Peyer's patch (tissue), 4 donors: ENCODE measurements at regions not wholly inside any gene's neighbourhood (a gene's known extent, or its start where the extent isn't known, plus 50 kb on each side); places are given as distances from the start of the nearest gene placed in this dataset.

ENCODE experiments used
- DNase-seq, 3 donors: peaks; one replicate each; pipeline ENCODE4 v3.0.0-alpha.2; 2017 to 2019
- H3K27ac ChIP-seq, 4 donors: fragments of 200-600 bp; sonication (generic); one replicate each; pipeline ENCODE4 v1.5.1; 2016 to 2019
- H3K27me3 ChIP-seq, 2 donors: fragments of 200-600 bp; sonication (generic); one replicate each; pipeline ENCODE4 v1.5.1; 2019
- H3K36me3 ChIP-seq, 3 donors: fragments of 200-600 bp; sonication (generic); one replicate each; pipeline ENCODE4 v1.5.1; 2016 to 2019
- H3K4me1 ChIP-seq, 4 donors: fragments of 200-600 bp; sonication (generic); one replicate each; pipeline ENCODE4 v1.5.1; 2016 to 2019
- H3K4me3 ChIP-seq, 4 donors: fragments of 200-600 bp; sonication (generic); 1 replicate in 3 of 4; 2 replicates in 1 of 4; pipeline ENCODE4 v1.5.1; 2016 to 2019; ENCODE audit warnings: mild to moderate bottlenecking in 1 of 4
- H3K9me3 ChIP-seq, 4 donors: fragments of 200-600 bp; sonication (generic); one replicate each; pipeline ENCODE4 v1.5.1; 2016 to 2019; ENCODE audit warnings: mild to moderate bottlenecking in 1 of 4
- POLR2A ChIP-seq, 2 donors: fragments of 450-650 bp; IDR thresholded peaks; one replicate each; pipeline ENCODE4 v1.5.1; 2017; ENCODE audit warnings: antibody characterized with exemption in 2 of 2, mild to moderate bottlenecking in 2 of 2, moderate library complexity in 2 of 2
- TF ChIP-seq, protein P1 (sequence below), 6 experiments: fragments of 450-650 bp in 4 of 6; fragments of 200-600 bp in 2 of 6; sonication (generic) in 1 of 6; IDR thresholded peaks; one replicate each; pipeline ENCODE4 v1.5.1; 2017 to 2019; ENCODE audit warnings: antibody characterized with exemption in 6 of 6, mild to moderate bottlenecking in 3 of 6, moderate library complexity in 1 of 6

DNA sequence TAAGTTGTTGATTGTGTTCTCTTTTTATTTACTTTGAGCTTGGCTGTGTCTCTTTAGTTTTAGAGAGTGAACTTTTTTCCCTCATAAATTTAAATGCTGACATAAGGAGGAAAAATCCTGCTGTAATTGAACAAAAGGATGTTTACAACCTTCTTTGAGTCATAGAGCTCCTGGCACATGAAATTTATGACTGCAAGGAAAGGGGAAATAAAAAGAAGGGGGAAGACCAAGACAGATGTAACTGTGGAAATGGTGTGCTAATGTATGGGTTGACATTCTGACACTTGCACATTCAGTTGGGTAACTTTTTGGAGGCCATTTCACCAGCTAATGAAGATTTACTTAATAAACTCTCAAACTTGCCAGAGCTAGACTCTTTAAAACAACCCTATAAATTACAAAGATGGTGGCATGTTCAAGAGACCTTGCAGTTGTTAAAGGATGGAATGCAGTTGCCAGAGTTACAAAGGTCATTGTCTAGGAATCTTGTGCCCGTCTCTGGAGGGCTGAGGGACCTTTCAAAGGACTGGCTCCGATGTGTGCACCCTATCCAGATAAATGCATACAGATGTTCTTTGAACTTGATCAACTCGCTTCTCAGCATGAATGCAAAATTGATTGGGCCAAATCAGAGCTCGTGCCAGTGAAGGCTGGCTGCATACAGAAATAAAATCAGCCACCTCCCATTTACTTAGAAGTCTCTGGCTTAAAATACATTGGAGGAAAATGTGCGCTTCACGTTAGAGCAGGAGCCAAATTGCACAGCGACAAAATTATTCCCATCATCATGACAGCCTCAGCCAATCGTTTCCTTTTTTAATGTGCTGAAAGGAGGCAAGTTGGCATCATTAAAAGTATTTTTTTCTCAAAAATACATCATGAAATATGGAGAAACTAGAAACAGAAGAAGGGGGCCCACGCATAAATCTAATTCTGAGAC is 289.0 kb upstream of the XYLT1 start:
- TF ChIP-seq POLR2A (IDR thresholded peaks at IDR 0.05), result no peak
- TF ChIP-seq, protein P1, sequence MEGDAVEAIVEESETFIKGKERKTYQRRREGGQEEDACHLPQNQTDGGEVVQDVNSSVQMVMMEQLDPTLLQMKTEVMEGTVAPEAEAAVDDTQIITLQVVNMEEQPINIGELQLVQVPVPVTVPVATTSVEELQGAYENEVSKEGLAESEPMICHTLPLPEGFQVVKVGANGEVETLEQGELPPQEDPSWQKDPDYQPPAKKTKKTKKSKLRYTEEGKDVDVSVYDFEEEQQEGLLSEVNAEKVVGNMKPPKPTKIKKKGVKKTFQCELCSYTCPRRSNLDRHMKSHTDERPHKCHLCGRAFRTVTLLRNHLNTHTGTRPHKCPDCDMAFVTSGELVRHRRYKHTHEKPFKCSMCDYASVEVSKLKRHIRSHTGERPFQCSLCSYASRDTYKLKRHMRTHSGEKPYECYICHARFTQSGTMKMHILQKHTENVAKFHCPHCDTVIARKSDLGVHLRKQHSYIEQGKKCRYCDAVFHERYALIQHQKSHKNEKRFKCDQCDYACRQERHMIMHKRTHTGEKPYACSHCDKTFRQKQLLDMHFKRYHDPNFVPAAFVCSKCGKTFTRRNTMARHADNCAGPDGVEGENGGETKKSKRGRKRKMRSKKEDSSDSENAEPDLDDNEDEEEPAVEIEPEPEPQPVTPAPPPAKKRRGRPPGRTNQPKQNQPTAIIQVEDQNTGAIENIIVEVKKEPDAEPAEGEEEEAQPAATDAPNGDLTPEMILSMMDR (IDR thresholded peaks at IDR 0.05), result no peak
- H3K36me3 ChIP-seq, result no peaks in the 10 kb centered on the region
- DNase-seq, result no peak
- no peaks in the 10 kb centered on the region for H3K27me3 ChIP-seq
- H3K4me3 ChIP-seq, result no peak overlapping the region
- H3K9me3 ChIP-seq, result no peaks in the 10 kb centered on the region
- no peaks in the 10 kb centered on the region for H3K4me1 ChIP-seq
- H3K27ac ChIP-seq, result no peak overlapping the region

DNA sequence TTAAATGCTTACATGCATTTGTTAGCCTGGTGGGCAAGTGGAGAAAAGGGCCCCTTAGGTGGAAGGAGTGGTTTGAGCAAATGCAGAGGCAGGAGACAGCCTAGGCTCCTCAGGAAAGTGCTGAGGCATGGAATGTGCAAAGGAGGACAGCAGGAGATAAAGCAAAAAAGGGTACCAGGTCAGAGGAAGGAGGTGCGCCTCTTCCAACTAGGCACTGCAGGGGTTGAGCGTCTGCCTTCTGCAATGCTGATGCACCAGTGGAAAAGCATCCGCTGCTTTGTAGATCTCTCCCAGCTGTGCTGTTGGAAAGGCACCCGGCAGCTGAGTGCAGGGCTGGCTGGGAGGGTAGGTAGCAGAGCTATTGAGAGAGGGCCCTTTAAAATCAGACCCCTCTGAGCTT is 287.0 kb upstream of the XYLT1 start:
- no peak overlapping the region for H3K27ac ChIP-seq
- no peak overlapping the region for H3K4me3 ChIP-seq
- H3K36me3 ChIP-seq, result no peaks in the 10 kb centered on the region
- no peaks in the 10 kb centered on the region for H3K9me3 ChIP-seq
- no peak for DNase-seq
- TF ChIP-seq POLR2A (IDR thresholded peaks at IDR 0.05), result no peak
- TF ChIP-seq, protein P1 (IDR thresholded peaks at IDR 0.05), result no peak
- no peaks in the 10 kb centered on the region for H3K4me1 ChIP-seq
- no peaks in the 10 kb centered on the region for H3K27me3 ChIP-seq

DNA sequence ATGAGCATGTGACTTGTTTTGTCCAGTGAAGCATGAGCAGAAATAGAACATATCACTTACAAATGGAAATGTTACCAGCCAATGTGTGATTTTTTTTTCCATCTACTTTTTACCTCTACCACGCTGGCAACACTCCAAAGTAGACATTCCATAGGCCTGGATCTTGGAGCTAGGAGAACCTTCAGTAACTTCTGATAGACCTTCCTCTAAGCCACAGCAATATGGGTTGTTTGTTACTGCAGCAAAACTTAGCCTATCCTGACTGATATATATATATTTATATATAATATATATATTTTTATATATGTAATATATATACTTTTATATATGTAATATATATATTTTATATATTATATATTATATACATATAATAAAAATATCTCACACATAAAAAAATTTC is 284.4 kb upstream of the XYLT1 start:
- no peak for TF ChIP-seq POLR2A (IDR thresholded peaks at IDR 0.05)
- TF ChIP-seq, protein P1 (IDR thresholded peaks at IDR 0.05), result no peak
- no peak overlapping the region for H3K27ac ChIP-seq
- no peak for DNase-seq
- H3K27me3 ChIP-seq, result no peaks in the 10 kb centered on the region
- H3K4me3 ChIP-seq, result no peak overlapping the region
- no peaks in the 10 kb centered on the region for H3K9me3 ChIP-seq
- H3K36me3 ChIP-seq, result no peaks in the 10 kb centered on the region
- no peaks in the 10 kb centered on the region for H3K4me1 ChIP-seq

DNA sequence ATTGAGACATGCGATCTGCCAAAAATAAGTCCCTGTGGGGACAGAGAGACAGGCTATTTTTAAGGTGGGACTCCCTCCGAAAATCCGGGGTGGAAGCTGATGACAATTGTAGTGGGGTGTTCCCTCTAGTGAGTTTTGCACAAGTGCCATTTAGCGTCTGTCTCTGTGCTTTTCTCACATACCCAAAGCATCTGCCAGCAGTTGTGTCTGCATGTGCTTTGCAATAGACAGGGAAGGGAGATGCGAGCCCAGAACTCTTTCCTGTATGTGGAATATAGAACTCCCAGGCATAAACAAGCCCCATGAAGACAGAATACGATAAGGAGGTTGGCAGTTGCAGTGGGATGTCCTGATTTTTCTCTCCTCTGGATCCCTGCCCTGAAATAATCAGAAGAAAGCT is 282.7 kb upstream of the XYLT1 start:
- no peak for DNase-seq
- H3K4me1 ChIP-seq, result no peaks in the 10 kb centered on the region
- TF ChIP-seq, protein P1 (IDR thresholded peaks at IDR 0.05), result no peak
- TF ChIP-seq POLR2A (IDR thresholded peaks at IDR 0.05), result no peak
- H3K4me3 ChIP-seq, result no peak overlapping the region
- no peak overlapping the region for H3K27ac ChIP-seq
- H3K36me3 ChIP-seq, result no peaks in the 10 kb centered on the region
- H3K9me3 ChIP-seq, result no peaks in the 10 kb centered on the region
- H3K27me3 ChIP-seq, result no peaks in the 10 kb centered on the region

DNA sequence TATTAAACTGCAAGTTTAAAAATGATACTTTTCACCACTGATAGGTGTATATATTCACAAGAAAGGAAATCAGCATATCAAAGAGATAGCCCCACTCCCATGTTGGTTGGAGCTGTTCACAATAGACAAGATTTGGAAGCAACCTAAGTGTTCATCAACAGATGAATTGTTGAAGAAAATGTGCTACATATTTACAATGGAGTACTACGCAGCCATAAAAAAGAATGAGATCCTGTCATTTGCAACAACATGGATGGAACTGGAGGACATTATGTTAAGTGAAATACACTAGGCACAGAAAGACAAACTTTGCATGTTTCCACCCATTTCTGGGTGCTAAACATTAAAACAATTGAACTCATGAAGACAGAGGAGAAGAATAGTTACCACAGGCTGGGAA is 278.9 kb upstream of the XYLT1 start:
- no peaks in the 10 kb centered on the region for H3K9me3 ChIP-seq
- no peak overlapping the region for H3K27ac ChIP-seq
- H3K4me1 ChIP-seq, result no peaks in the 10 kb centered on the region
- no peaks in the 10 kb centered on the region for H3K36me3 ChIP-seq
- no peak for DNase-seq
- no peaks in the 10 kb centered on the region for H3K27me3 ChIP-seq
- no peak overlapping the region for H3K4me3 ChIP-seq
- TF ChIP-seq POLR2A (IDR thresholded peaks at IDR 0.05), result no peak
- TF ChIP-seq, protein P1 (IDR thresholded peaks at IDR 0.05), result no peak
